ENCODE measurements at regions not wholly inside any gene's neighbourhood (a gene's known extent, or its start where the extent isn't known, plus 50 kb on each side); places are given as distances from the start of the nearest gene placed in this dataset.
"Not testable (repeated sequence)": the region's sequence is repeated elsewhere in the genome, so short reads cannot be mapped to it uniquely, and the experiment has no call there.

DNA sequence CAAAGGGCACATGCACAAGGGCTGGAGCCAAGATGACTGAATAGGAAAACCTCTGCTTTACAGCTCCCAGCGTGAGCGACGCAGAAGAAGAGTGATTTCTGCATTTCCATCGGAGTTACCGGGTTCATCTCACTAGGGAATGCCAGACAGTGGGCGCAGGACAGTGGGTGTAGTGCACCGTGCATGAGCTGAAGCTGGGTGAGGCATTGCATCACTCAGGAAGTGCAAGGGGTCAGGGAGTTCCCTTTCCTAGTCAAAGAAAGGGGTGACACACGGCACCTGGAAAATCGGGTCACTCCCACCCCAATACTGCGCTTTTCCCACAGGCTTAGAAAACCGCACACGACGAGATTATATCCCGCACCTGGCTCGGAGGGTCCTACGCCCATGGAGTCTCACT is 64.5 kb upstream of the HTR1E start:
- H3K4me3 ChIP-seq (ENCODE audit: low read depth, low read length); DNase-seq (ENCODE audit: low read depth, low spot score); in situ Hi-C loops (cut with HindIII; ENCODE audit: low sequenced_read_pairs): not testable (repeated sequence)

DNA sequence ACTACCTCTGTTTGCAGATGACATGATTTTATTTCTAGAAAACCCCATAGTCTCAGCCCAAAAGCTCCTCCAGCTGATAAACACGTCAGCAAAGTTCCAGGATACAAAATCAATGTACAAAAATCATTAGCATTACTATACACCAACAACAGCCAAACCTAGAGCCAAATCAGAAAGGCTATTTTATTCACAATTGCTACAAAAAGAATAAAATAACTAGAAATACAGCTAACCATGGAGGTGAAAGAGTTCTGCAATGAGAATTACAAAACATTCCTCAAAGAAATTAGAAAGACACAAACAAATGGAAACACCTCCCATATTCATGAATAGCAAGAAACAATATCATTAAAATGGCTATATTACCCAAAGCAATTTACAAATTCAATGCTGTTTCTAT is 65.6 kb upstream of the HTR1E start:
- H3K4me3 ChIP-seq (ENCODE audit: low read depth, low read length): no peak overlapping the region
- TF ChIP-seq, protein P1, sequence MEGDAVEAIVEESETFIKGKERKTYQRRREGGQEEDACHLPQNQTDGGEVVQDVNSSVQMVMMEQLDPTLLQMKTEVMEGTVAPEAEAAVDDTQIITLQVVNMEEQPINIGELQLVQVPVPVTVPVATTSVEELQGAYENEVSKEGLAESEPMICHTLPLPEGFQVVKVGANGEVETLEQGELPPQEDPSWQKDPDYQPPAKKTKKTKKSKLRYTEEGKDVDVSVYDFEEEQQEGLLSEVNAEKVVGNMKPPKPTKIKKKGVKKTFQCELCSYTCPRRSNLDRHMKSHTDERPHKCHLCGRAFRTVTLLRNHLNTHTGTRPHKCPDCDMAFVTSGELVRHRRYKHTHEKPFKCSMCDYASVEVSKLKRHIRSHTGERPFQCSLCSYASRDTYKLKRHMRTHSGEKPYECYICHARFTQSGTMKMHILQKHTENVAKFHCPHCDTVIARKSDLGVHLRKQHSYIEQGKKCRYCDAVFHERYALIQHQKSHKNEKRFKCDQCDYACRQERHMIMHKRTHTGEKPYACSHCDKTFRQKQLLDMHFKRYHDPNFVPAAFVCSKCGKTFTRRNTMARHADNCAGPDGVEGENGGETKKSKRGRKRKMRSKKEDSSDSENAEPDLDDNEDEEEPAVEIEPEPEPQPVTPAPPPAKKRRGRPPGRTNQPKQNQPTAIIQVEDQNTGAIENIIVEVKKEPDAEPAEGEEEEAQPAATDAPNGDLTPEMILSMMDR (IDR thresholded peaks at IDR 0.05; ENCODE audit: low read depth, low read length): no peak
- in situ Hi-C loops (cut with HindIII; ENCODE audit: low sequenced_read_pairs): no loop called here
- DNase-seq (ENCODE audit: low read depth, low spot score): no peak

DNA sequence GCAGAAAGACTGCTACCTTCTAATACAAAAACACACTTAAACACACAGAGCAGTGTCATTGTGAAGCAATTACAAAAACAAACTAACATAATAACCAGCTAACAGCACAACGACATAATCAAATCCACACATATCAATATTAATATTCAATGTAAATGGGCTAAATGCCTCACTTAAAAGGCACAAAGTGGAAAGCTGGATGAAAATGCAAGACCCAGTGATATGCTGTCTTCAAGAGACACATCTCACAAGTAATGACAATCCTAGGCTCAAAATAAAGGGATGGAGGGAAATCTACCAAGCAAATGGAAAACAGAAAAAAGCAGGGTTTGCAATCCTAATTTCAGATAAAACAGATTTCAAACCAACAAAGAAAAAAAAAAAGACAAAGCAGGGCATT is 67.8 kb upstream of the HTR1E start:
- TF ChIP-seq, protein P1 (IDR thresholded peaks at IDR 0.05; ENCODE audit: low read depth, low read length): no peak
- in situ Hi-C loops (cut with HindIII; ENCODE audit: low sequenced_read_pairs): no loop called here
- DNase-seq (ENCODE audit: low read depth, low spot score): no peak
- H3K4me3 ChIP-seq (ENCODE audit: low read depth, low read length): no peak overlapping the region

DNA sequence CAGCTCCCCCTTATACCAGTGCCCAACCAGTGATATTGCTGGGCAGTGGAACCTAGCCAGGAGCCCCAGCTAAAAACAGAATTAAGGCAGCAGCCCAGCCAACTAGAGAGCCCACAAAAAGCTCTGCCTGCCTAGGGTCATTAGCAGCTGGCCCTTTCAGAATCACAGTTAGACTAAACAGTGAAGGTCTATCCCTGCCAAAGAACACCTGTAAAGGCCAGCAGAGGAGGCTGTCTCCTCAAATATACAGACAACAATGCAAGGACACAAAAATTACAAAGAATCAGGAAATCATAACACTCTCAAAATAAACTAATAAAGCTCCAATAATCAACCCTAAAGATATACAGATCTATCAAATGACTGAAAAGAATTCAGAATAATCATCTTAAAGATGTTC is 77.8 kb upstream of the HTR1E start:
- no peak for DNase-seq (ENCODE audit: low read depth, low spot score)
- TF ChIP-seq, protein P1 (IDR thresholded peaks at IDR 0.05; ENCODE audit: low read depth, low read length): no peak
- in situ Hi-C loops (cut with HindIII; ENCODE audit: low sequenced_read_pairs): no loop called here
- H3K4me3 ChIP-seq (ENCODE audit: low read depth, low read length): no peak overlapping the region

DNA sequence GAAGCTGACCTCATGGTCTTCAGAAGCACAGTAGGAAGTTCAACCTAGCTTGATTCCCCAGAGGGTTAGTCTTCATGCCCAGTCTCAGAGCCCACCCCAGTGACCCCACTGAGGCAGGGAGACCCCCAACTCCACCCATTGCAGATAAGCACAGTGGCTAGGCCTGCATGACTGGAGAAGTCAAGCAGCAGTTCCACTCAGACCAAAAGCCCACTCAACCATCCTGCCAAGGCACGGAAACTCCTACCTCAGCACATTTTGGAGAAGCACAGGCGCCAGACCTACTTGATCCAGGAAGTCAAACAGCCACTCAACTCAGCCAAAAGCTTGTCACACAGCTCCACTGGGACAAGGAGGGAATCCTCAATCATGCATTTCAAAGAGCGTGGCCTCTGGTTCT is 78.4 kb upstream of the HTR1E start:
- TF ChIP-seq, protein P1 (IDR thresholded peaks at IDR 0.05; ENCODE audit: low read depth, low read length): no peak
- no peak for DNase-seq (ENCODE audit: low read depth, low spot score)
- H3K4me3 ChIP-seq (ENCODE audit: low read depth, low read length): no peak overlapping the region
- in situ Hi-C loops (cut with HindIII; ENCODE audit: low sequenced_read_pairs): no loop called here

DNA sequence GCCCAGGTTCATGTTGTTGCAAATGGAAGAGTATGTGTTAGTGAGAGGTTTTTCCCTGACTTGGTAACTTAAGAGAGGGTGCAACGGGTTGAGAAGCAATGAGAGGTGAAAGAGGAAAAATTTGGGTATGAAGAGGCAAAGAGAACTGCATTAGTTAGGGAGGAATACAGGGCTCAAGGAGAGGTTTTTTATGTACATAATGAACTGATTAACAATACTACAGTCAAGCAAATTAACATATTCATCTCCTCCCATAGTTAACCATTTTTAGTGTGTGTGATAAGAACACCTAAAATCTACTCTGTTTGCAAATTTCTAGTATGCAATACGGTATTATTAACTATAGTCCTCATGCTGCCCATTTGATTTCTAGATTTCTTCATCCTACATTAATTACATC is 79.5 kb upstream of the HTR1E start:
- no peak for DNase-seq (ENCODE audit: low read depth, low spot score)
- H3K4me3 ChIP-seq (ENCODE audit: low read depth, low read length): no peak overlapping the region
- in situ Hi-C loops (cut with HindIII; ENCODE audit: low sequenced_read_pairs): no loop called here
- TF ChIP-seq, protein P1 (IDR thresholded peaks at IDR 0.05; ENCODE audit: low read depth, low read length): no peak

GRCh38 chr6:86856937-86857563 is 80.3 kb upstream of the HTR1E start:
- no peak overlapping the region for H3K4me3 ChIP-seq (ENCODE audit: low read depth, low read length)
- DNase-seq (ENCODE audit: low read depth, low spot score): peak; percentile 35
- in situ Hi-C loops (cut with HindIII; ENCODE audit: low sequenced_read_pairs): no loop called here

More at GRCh38 chr6:86856937-86857563, 80.3 kb upstream of the HTR1E start:
- TF ChIP-seq, protein P1 (IDR thresholded peaks at IDR 0.05; ENCODE audit: low read depth, low read length): peak; percentile 57
